GM12874 (cell line): ENCODE measurements at regions not wholly inside any gene's neighbourhood (a gene's known extent, or its start where the extent isn't known, plus 50 kb on each side); places are given as distances from the start of the nearest gene placed in this dataset.

Experiments used
- TF ChIP-seq, protein P1 (sequence below): IDR thresholded peaks from 2 replicates; pipeline ENCODE4 v1.5.1; 2011; ENCODE audit warnings: low read depth, mild to moderate bottlenecking, control low read depth, low read length, moderate library complexity; ENCODE audit not compliant: insufficient read depth

DNA sequence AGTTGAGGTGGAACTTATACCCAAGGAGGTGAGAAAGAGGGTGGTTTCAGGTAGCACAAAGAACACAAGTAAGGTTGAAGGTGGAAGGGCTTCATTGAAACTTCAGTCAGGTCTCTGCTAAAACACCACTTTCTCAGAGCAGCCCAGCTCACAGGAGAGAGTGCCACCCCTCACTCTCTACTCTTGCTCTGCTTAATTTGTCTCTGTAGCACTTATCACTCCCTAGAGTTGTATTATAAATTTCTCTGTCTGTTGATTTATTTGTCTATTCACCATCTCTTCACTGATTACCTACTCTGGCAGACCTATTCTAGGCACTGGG is 353.8 kb upstream of the CNR1 start:
- TF ChIP-seq, protein P1, sequence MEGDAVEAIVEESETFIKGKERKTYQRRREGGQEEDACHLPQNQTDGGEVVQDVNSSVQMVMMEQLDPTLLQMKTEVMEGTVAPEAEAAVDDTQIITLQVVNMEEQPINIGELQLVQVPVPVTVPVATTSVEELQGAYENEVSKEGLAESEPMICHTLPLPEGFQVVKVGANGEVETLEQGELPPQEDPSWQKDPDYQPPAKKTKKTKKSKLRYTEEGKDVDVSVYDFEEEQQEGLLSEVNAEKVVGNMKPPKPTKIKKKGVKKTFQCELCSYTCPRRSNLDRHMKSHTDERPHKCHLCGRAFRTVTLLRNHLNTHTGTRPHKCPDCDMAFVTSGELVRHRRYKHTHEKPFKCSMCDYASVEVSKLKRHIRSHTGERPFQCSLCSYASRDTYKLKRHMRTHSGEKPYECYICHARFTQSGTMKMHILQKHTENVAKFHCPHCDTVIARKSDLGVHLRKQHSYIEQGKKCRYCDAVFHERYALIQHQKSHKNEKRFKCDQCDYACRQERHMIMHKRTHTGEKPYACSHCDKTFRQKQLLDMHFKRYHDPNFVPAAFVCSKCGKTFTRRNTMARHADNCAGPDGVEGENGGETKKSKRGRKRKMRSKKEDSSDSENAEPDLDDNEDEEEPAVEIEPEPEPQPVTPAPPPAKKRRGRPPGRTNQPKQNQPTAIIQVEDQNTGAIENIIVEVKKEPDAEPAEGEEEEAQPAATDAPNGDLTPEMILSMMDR: no peak

DNA sequence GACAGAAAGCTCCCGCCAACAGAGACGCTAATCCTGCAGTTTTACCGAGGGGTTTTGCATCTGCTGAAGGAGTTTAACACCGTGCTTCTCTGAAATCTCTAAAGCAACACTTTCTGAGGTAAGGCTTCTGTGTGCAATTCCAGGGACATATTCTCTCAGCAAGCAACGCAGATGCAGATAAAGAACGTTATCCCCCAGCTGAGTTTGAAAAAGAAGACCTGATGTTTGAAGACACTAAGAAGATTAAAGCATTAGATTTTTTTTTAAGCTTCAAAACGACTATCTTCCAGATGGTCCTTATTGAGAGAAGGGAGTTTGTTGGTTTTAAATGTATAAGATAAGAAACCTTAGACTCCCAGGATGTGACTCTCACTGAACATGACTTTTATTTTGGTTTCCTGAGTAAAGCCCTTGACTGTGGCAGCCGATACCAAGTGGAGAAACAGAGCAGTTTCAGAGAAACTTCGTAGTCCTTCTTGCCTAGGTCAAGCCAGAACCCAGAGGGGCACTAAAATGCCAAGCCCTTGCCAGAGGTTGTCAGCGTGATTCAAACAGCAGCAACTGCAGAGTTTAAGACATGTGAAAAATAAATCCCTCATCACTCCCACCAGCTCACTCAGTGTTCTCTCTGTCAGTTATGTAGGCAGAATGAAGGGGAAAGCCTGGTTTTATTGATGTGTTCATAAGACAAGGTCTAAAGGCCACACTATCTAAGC is 353.3 kb upstream of the CNR1 start:
- TF ChIP-seq, protein P1: no peak

DNA sequence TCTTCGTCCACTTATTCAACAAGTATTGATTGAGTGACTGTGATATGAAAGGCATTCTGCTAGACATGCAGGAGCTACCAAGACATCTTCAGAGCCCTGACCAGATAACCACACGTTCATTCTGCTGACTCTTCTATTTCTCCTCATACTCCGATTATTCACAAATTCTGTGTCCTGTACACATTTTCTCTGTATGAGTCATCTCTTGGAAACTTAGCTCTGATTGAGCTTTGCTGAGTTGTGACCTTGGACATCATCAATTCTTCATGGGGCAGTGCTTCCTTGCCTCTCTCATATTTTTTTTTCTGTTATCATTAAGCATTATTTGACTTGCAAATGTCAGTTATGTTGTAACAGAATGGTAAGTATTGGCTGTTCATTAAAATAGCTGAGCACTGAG is 351.6 kb upstream of the CNR1 start:
- TF ChIP-seq, protein P1: no peak

DNA sequence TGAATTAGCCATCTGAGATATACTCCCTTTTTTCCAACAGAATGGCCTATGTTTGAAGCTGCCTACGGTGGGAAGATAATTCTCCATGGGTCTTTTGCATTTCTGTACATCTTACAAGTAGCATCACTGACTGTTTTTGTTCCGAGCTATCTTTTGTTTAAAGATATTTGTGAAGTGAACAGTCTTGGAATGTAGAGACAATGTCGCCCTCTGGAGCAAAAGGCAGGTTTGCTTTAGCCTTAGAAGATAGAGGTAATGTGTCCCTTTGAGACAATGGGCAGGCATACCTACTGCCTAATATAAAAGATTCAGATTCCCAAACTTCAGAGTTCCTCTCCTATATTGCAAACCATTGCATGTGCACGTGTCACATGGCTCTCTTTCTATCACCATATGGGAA is 347.8 kb upstream of the CNR1 start:
- TF ChIP-seq, protein P1: no peak

DNA sequence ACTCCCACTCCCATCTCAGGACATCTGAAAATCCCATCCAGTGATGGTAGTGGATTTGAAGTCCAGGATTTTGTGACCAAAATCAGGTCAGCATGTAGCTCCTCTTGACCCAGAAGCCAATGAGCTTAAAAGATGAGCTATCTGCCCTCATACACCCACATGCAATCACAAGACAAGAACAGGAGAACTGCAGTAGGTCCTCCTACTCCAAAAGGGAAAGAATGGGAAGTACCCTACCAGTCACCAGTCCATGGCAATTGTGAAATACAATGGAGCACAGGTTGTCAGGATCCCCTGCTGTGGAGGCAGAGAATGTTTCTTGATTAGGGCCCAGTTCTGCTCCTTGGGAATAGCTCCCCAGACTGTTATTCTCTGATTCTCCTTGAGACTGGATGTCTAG is 347.3 kb upstream of the CNR1 start:
- TF ChIP-seq, protein P1: no peak

DNA sequence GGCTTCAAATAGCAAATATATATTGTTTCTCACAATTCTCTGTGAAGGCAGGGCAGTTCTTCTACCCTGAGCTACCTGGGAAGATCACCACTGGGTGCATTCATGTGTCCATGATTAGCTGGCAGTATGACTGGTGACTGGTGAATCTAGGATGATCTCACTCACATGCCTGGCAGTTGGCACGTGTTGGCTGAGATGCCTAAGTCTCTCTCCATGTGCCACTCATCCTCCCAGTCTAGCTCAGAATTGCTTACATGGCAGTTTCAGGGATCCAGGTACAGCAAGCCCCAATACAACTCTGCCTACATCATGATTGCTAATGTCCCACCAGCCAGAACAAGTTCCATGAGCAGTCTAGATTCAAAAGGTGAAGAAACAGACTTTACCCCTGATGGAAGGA is 346.8 kb upstream of the CNR1 start:
- TF ChIP-seq, protein P1: no peak

DNA sequence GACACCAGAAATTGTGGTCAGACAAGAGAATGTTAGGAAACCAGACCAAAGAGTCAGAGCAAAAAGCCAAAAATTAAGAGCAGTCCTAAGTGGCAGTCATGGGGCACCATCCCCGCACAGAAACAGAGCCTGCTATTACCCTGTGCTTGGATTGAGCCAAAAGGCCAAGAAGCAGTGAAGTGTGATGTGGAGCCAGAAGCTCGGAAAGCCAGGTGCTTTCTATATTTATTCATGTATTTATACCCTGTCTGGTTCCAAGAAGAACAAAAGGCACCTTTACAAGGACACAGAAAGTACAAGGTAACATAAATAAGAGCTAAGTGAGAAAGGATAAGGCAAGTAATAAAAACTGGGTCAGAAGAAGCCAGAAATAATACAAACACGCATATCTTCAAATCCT is 336.2 kb upstream of the CNR1 start:
- TF ChIP-seq, protein P1: no peak
